ENCODE measurements at regions not wholly inside any gene's neighbourhood (a gene's known extent, or its start where the extent isn't known, plus 50 kb on each side); places are given as distances from the start of the nearest gene placed in this dataset.

DNA sequence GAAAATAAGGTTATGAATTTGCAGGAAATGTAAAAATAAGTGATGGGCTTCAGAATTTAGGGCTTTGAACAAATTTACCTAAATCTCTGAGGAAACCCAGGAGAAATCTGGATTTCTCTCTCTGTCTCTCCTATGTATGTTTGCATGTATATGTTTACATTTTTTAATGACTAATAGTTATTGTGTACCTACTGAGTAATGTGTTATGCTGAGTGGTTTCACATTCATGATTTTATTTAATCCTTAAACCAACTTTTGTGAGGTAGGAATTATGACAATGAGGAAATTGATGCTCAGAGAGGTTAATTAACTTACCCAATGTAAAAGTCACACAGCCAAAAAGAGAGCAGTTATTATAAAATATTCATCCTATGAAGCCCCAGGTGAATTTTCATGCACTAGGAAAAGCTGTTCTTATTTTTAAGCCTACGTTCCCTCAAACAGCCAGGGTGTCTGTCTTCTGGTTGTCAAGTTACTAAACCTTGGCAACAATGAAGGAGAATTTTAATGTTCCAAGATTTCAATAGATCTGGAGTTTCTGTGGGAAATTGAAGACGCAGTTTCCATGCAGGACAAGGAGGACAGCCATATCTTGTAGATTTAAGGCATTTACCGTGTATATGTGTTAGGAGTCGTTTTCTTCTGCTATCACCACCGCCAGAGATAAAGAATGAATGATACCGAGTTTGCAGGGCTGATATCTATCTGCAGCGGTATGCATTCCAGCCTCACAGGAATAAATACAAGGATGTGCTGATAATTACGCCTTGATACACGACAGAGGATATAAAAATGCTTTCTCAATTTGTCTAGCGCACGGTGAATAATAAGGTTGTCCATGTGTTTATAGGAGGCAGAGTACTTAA, 484.8 kb downstream of the ZSWIM6 start:
- no peaks in the 10 kb centered on the region for H3K79me2 ChIP-seq (ENCODE audit: control insufficient read depth, insufficient read depth, low read length)
- no peak overlapping the region for H2AFZ ChIP-seq (ENCODE audit: low read depth, low read length)
- intact Hi-C loops (cut with micrococcal nuclease): loop anchor here (1.0 to 10.0 kb wide), 3 partner anchors 484 to 862 kb away; partner anchors contain the start of gene ZSWIM6
- H3K9me1 ChIP-seq (replicated peaks; ENCODE audit: control insufficient read depth, extremely low read depth, insufficient read depth, low read length): no peaks in the 10 kb centered on the region
- FAIRE-seq (no peak), DNase-seq (ENCODE audit: low read depth, low spot score) (no peak)
- no peaks in the 10 kb centered on the region for H3K4me1 ChIP-seq (ENCODE audit: control insufficient read depth, extremely low read depth, insufficient read depth, low read length)
- dilution Hi-C loops (cut with MboI; ENCODE audit: extremely low pct_ligation_motif_present, low sequenced_read_pairs): no loop called here
- H4K20me1 ChIP-seq (replicated peaks; ENCODE audit: control insufficient read depth, extremely low read depth, insufficient read depth, low read length): no peaks in the 10 kb centered on the region
- H3K4me2 ChIP-seq (ENCODE audit: insufficient read depth, low read length): no peak overlapping the region
- no peaks in the 10 kb centered on the region for H3K9me3 ChIP-seq (replicated peaks; ENCODE audit: control insufficient read depth, insufficient read depth, low read length)
- peaks cover 9 to 12% of the 10 kb centered on the region in 2 experiments for H3K27me3 ChIP-seq (ENCODE audit: control insufficient read depth in 2 of 2, insufficient read depth in 2 of 2, low read length in 2 of 2)
- no TSS peak for BruUV-seq (replicated peaks)
- H3K27ac ChIP-seq (ENCODE audit: insufficient read depth, low read depth, low read length): no peak overlapping the region
- TF ChIP-seq POLR2AphosphoS5 (IDR thresholded peaks at IDR 0.05; ENCODE audit: insufficient read depth, low read depth, low read length): no peak
- TF ChIP-seq POLR2A (IDR thresholded peaks at IDR 0.05; ENCODE audit: low read depth, low read length): no peak
- TF ChIP-seq JUN (IDR thresholded peaks at IDR 0.05; ENCODE audit: borderline replicate concordance, insufficient read depth, insufficient read length, low read depth): no peak
- TF ChIP-seq, protein P1, sequence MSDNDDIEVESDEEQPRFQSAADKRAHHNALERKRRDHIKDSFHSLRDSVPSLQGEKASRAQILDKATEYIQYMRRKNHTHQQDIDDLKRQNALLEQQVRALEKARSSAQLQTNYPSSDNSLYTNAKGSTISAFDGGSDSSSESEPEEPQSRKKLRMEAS (IDR thresholded peaks at IDR 0.05; ENCODE audit: insufficient read depth, insufficient read length): no peak
- TF ChIP-seq EZH2 (IDR thresholded peaks at IDR 0.05; ENCODE audit: borderline replicate concordance, low read depth, low read length, severe bottlenecking): no peak
- TF ChIP-seq, protein P2, sequence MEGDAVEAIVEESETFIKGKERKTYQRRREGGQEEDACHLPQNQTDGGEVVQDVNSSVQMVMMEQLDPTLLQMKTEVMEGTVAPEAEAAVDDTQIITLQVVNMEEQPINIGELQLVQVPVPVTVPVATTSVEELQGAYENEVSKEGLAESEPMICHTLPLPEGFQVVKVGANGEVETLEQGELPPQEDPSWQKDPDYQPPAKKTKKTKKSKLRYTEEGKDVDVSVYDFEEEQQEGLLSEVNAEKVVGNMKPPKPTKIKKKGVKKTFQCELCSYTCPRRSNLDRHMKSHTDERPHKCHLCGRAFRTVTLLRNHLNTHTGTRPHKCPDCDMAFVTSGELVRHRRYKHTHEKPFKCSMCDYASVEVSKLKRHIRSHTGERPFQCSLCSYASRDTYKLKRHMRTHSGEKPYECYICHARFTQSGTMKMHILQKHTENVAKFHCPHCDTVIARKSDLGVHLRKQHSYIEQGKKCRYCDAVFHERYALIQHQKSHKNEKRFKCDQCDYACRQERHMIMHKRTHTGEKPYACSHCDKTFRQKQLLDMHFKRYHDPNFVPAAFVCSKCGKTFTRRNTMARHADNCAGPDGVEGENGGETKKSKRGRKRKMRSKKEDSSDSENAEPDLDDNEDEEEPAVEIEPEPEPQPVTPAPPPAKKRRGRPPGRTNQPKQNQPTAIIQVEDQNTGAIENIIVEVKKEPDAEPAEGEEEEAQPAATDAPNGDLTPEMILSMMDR (IDR thresholded peaks at IDR 0.05; ENCODE audit: extremely low read depth in 1 of 2, insufficient read depth in 1 of 2, low read depth in 1 of 2, low read length in 2 of 2): no peak
- no peak for TF ChIP-seq FOS (IDR thresholded peaks at IDR 0.05; ENCODE audit: borderline replicate concordance, insufficient read depth, low read length)
- no peak for TF ChIP-seq GATA2 (IDR thresholded peaks at IDR 0.05; ENCODE audit: insufficient read depth, insufficient read length, low read depth, low read length)
- TF ChIP-seq MYC (IDR thresholded peaks at IDR 0.05; ENCODE audit: low read depth, low read length): no peak
- H3K4me3 ChIP-seq (replicated peaks in 1 of 3; ENCODE audit: insufficient read depth in 1 of 3, low read depth in 1 of 3, low read length in 3 of 3): no peak overlapping the region
- H3K36me3 ChIP-seq (ENCODE audit: control insufficient read depth in 2 of 2, extremely low read depth in 1 of 2, insufficient read depth in 2 of 2, low read length in 2 of 2): no peaks in the 10 kb centered on the region
- no peak overlapping the region for H3K9ac ChIP-seq (replicated peaks; ENCODE audit: extremely low read depth, insufficient read depth, low read length)
- POLR2A ChIA-PET: no interaction called here
- CTCF ChIA-PET: interaction anchor here (0.7 to 1.6 kb wide), 8 partner anchors 8 to 858 kb away, joined by 3 to 11 read pairs (median 4); no protein-coding TSS in a partner anchor
